Stimulated activated CD8-positive, alpha-beta memory T cell treated with anti-CD3 and anti-CD28 coated beads, Interleukin-4, amount 100 ng/mL, for 4 hours (primary cell): ENCODE measurements at regions not wholly inside any gene's neighbourhood (a gene's known extent, or its start where the extent isn't known, plus 50 kb on each side); places are given as distances from the start of the nearest gene placed in this dataset.
"Not testable (repeated sequence)": the region's sequence is repeated elsewhere in the genome, so short reads cannot be mapped to it uniquely, and the experiment has no call there.

Experiments
- DNase-seq, 2 donors: peaks; one replicate each; pipeline ENCODE4 v3.0.0-alpha.2; 2020; ENCODE audit warnings: low read depth in 2 of 2, low spot score in 1 of 2

DNA sequence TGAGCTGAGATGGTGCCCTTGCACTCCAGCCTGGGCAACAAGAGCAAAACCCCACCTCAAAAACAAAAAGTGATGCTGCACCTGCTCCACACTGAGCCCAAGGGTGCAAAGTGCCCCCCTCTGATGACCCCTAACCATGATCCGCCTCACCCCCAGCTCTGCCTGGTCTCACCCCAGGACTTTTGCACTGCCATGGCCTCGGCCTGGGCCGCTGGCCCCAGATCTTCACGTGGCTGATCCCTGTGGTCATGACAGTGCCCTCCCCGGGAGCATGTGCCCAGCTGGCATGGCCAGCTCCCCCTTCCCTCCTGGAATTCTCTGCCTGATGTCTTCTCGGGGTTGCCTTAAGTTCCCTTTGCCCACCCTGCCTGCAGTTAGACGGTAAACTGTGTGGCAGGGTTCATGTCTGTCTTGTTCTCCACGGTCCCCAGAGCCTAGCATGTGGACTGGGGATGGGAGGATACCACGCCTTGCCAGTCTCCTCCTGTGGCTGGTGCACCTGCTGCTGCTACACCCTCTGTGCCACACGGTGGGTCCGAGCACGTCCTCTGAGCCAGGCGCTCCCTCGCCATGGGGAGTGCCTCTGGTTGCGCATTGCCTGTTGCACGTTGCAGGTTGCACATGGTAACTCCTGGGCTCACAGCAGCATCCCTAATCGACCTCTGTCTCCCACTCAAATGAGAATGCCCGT lies 77.4 kb upstream of the PPP1R26 start:
- DNase-seq: no peak

DNA sequence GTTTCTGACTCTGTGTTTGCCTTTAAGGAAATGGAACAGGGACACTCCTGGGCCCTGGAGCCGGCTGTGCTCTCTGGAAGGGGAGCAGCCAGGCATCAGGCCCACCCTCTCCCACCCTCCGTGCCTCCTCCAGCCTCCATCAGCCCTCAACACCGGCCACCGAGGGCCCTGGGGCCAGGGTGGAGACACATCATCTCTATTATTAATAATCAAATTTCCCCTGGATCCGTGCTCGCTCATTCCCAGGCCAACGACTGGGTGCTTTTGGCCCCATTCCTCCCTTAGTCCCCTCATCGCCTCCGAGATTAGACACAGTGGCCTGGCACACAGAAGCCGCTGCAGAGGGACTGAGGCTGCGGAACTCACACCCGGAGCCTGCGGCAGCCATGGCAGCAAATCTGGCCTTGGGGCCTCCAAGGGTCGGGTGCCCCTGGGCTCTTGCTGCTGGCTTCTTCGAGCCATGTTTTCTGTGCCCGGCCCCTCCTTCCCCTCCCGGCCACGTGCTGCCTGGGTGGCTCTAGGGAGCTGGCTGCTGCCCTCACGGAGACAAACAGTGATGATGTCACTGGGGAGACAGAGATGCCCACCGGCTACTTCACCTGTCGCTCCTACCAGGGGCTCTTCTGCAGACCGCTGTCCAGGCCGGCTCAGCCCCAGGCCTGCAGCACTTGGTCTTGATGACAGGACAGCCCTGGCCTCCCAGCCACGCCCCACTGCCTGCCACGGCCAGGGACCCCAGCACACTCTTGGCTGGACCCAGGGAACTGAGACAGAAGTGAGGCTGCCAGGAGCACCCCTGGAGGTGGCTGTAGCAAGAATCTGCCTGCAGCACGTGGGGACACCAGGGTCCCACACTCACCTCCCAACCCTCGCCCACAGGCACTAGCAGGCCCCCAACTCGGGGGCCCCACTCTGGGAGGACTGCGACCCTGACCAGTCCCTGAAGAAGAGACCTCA lies 76.6 kb upstream of the PPP1R26 start:
- DNase-seq: no peak

DNA sequence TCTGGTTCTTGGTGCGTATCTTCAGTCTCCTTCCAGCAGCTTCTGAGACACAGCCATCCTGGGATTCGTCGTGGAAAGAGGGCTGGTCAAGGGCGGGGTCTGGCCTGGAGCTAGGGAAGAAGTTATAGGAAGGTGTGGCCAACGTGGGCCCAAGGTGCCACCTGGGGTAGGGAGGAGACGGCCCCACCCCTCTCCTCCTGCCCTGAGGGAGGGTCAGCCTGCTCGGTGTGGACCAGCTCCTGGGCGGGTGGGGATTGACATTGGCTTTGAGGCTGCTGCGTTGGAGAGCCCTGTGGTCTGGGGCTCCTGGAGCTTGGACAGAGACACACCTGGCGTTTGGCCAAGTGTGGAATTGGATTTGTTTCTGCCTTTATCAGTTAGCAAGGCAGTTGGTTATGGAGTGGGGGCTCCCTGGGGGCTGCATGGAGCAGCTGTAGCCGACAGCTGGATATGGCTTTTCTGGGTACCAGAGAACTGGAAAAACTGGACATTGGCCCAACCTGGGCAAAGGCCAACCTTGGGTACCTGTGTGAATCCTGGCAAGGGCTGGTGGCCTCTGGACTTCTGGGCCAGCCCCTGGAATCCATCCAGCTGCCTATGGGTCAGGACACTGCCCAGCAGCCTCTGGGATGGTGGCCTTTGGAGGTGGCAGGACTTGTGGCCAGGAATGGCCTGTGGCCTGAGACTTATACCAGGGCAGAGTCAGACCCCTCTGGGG lies 75.7 kb upstream of the PPP1R26 start:
- no peak for DNase-seq

DNA sequence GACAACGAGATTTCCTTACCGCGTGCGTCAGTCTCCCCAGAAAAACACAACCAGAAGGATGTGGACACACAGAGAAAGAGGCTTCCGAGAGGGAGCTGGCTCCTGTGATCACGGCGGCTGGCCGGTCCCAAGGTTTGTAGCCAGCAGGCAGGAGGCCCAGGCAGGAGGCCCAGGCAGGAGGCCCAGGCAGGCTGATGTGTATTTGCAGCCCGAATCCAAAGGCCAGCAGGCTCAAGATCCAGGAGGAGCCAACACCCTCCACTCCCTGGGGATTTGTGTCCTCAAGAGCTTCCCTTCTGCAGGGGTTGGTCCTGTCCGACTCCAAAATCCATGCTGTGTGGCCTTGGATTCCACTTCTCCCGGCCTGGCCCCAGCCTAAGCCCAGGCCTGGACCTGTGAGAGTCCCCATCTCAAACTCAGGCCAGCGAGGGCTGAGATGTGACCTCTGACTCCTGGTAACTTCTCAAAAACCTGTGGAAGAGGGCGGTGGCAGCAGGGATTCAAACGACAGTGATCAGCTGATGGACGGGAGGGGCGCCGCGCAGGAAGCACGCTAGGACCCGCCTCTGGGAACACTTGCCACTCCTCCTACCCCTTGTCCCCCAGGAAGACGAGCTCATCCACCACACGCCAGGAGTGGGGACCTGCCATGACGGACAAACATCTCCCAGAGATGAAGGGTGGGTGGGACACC lies 75.0 kb upstream of the PPP1R26 start:
- DNase-seq: no peak

DNA sequence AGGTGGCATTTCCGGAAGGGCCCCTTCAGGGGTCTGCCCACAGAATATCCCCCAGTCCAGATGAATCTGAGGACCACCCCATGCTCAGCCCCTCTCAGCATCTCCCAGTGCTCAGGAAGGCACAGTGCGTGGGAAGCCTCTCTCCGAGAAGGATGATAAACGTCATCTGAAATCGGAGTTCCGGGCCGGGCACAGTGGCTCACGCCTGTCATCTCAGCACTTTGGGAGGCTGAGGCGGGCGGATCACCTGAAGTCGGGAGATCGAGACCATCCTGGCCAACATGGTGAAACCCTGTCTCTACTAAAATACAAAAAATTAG lies 74.5 kb upstream of the PPP1R26 start:
- not testable (repeated sequence) for DNase-seq

DNA sequence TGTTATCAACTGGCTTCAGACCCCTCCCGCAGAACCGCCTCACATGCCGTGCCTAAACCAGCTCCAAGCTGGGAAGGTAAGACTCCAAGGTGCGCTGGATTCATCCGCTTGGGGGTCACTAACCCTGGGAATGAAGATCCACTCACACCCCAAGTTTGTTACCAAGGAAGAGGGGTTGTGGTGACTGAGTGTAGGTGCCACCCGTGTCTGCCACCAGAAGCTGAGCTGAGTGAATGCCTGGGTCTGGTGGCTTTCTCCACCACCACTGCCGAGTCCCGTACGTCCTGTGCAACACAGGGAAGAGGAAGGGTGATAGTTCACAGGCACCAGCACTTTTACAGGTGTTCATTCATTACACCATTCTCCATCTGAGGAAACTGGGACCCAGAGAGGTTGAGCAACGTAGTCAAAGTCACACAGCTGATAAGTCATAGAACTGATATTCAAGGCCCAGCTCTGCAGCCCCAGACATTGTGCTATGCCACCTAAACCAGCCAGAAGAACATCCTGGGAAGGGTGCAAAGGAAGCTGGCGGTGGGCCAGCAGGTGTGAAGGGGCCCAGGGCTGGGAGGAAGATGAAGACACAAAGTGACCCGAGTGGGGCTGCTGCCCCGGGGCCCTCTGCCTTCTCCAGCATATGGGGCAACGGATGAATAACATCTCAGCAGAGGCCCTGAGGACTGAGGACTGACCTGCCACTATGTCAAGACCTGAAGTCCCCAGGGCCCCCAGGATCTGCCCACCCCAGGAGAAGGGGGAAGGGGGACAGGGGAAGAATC lies 70.9 kb upstream of the PPP1R26 start:
- no peak for DNase-seq

DNA sequence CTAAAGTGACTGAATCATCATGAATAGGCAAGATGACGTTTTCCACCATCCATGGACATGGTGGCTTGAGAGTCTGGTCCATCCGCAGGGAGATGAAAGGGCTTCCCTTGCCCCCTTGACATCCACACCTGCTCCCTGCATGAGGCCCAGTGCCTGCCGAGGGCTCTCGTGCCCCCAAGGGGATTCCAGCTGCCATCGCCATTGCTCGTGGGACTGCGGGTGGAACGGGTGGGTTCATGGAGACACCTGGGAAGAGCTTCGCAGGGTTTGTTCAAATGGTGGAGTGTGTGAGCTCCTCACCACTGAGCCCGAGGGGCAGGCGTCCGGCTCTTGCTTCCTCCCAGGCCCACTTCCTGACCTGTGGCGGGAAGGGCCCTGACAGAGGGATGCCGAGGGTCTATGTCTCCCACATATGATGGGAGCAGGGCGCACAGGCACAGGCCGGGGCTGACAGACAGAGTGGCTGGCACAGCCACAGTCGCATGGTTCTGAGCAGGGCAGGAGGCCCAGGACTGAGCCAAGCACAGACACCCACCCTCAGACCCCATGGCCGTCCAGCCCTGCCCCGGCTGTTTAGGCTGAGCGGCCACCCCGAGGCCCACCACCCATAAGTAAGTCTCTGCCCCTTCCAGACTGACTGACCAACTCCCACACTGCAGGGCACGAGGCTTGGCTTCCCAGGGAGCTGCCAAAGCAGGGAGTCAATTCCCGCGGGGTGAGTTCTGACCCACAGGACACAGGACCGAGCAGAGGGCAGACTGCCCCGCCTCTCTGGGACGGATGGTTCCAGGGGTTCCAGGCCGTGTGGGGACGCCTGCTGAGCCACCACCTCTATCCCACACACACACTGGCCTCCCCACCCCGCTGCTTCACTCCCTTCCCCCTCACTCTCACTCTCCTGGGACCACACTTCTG lies 70.0 kb upstream of the PPP1R26 start:
- DNase-seq: no peak

DNA sequence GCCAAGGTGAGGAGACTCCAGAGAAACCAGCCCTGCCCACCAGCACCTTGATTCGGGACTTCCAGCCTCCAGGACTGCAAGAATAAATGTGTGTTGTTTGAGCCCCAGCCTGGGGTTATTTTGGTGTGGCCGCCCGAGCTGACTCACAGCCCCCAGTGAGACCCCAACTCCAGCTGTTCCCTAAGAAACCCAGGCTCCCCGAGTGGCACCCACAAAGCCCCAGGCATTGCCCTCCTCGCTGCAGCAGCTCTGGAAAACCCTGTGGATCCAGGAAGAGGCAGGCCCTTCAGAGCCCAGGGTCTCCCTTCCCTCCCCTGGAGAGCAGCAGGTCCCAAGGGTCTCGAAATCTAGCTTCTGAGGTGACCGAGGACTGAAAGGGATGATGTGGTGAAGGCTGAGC lies 69.2 kb upstream of the PPP1R26 start:
- no peak for DNase-seq

DNA sequence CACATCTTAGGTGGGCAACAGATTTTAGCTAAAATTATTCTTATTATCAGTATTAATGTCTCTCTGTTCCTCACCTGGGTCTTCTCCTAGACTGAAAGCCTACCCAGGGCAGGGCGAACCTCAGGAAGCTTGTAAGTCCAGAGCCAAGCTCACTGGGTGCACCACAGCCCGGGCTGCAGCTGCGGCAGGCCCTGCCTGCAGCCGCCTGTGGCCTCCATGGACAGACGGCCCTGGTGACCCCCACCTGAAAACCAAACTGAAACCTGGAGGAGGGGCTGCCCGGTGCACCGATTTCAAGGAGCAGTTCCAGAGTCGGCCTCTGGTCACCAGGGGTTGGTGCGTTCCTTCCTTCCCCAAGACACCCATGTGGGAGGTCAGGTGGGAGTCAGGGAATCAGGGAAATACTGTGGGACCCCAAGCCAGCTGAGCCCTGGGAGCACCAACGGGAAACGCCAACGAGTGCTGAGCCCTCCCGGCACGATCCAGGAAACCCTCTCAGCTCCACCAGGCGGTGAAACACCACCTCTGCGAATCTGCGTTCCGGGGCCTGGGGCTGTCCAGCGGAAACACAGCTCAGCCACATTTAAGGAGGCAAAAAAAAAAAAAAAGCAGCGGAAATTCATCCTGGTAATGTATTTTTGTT lies 68.6 kb upstream of the PPP1R26 start:
- no peak for DNase-seq

DNA sequence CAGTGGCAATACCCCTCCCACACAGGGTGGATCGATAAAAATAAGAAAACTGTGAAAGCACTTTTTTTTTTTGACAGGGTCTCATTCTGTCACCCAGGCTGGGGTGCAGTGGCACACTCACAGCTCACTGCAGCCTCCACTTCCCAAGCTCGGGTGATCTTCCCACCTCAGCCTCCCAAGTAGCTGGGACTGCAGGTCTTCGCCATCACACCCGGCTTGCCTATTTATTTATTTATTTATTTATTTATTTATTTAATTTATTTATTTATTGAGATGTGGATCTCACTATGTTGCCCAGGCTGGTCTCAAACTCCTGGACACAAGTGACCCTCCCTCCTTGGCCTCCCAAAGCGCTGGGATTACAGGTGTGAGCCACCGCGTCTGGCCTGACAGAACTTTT lies 68.0 kb upstream of the PPP1R26 start:
- not testable (repeated sequence) for DNase-seq

DNA sequence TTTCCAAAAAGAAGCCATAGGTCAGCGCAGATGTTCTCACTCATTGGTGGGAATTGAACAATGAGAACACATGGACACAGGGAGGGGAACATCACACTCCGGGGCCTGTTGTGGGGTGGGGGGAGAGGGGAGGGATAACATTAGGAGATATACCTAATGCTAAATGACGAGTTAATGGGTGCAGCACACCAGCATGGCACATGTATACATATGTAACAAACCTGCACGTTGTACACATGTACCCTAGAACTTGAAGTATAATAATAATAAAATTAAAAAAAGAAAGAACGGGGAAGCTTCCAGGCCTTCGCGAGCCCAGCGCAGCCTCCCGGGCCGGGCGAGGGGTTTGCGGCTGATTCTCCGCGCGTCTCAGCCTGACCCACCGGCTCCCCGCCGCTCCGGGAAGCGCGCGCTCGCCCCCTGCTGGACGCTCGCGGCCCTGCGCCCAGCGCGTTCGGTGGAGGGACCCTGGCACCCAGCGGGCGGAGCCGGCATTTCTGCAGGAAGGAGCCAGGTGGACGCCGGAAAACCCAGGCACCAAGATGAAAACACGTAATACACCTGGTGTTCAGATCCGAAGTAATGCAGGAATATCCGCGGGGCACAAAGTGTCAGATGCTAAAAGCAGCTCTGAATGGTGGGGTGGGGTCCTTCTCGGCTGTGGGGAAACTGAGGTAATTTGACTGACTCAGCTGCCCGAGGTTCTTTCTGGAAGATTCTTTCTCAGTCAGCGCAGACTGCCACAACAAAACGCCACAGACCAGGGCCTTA lies 67.1 kb upstream of the PPP1R26 start:
- DNase-seq: peak in 1 of 2 donors; percentile 43

DNA sequence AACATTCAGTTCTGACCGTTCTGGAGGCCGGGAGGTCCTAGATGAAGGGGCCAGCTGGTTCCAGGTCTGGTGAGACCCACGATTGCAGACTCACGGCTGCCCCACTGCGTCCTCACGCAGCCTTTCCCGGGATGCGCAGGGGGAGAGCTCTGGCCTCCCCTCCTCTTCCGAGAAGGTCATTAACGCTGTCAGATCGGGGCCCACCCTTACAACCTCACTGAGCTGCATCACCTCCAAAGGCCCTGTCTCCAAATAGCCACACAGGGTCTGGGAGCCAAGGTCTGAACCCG lies 66.6 kb upstream of the PPP1R26 start:
- DNase-seq: no peak

DNA sequence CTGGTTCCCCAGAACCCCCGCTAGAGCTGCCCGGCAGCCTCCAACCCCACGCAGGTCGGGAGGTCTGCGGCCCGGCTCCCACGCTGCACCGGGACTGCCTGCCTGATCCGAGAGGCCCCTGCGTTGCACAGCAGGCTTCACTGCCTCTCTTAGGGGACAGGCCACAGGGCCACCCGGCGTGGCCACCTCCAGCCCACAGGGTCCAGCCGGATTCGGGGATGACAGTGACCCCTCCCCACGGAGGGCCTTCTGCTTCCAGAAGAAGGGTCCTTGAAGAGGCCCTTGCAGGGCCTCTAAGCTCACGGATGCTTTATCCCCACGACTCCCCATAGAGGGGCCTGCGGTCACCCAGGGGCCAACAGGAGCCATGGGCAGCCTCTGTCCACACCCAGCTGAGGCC lies 66.1 kb upstream of the PPP1R26 start:
- no peak for DNase-seq

DNA sequence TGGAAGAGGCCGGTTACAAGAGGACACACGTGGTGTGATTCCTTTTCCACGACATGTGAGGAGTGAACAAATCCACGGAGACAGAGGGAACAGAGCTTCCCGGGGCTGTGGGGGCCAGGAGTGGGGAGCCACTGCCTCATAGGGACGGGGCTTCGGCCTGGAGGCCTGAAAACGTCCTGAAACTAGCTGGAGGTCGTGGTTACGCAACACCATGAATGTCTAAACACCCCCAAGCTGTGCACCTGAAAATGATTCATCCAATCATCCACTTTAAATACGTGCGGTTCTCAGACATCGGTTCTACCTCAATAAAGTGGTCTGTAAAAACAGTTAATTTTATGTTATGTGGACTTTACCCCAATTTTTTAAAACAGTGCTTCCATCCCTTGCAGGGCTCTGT lies 65.3 kb upstream of the PPP1R26 start:
- no peak for DNase-seq

DNA sequence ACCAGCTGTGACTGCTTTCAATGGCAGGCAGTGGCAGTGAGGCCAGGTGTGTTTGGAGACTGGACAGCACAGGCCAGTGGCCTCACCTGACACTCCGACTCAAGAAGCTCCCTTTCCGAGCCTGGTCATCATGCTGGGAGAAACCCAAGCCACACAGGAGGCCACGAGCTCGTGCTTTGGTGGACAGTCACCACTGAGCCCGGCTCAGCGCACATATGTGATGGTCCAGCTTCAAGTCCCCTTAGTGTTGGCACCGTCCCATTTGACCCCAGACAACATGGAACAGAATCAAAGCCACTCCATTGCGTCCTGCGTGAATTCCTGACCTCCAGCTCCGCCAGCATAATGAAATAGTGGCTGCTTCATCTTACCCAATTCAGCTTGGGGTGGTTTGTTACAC lies 64.0 kb upstream of the PPP1R26 start:
- no peak for DNase-seq

DNA sequence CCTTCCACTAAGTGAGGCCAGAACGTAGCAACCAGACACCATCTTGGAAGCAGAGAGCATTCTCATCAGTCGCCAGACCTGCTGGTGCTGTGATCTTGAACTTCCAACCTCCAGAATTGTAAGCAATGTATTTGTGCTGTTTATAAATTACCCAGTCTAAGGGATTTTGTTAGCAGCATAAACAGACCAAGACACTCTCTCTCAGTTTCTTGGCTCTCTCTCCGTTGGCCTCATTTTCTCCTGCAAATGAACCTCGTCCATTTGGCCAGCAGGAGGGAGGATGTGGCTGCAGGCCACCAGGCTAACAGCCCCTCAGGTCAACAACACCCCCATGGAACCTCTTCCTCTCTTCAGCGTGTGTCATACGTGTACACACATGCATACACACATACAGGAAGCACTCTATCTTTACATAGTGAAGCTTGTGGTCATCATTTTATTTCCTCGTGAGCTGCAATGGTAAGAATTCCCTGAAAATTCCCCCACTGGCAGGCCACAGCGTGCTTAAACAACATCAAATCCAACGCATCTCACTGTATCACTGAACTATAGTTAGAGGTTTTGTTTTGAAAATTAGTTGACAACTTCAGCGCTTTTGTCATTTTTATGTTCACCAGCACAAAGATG lies 62.8 kb upstream of the PPP1R26 start:
- DNase-seq: no peak

DNA sequence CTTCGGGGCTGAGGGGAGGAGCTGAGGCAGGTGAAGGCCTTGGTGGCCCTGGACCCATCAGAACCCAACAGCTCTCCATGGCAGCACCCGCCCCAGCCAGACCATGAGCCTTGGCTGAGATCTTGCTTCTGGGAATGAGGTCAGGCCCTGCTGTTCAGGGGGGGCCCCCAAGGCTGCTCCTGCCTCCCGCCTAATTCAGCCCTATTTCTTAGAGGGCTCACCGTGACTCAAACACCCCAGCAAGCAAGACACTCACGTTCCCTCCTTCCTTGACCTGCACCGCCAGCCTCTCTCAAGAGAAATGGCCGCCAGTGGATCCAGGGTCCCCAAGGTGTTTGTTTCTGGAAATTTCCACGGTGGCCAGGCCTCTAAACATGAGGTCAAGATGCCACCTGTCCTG lies 61.4 kb upstream of the PPP1R26 start:
- DNase-seq: no peak

DNA sequence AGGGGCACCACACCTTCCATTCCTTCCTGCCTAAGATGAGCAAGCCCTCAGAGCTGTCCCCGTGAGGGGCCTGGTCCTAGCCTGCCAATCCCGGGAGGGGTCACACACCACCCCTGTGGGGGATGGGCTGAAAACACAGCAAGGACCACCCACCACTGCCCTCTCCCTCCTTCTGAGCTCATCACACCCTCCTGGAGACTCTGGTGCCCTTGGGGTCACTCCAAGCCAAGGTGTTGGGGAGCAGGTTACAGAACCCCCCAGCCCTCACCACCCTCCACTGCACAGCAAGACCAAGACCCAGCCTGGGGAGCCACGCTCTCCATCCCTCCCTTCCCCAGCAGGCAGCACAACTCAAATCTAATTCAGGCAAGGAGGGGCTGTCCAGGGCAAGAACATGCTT lies 60.5 kb upstream of the PPP1R26 start:
- no peak for DNase-seq
